ENCODE measurements at regions not wholly inside any gene's neighbourhood (a gene's known extent, or its start where the extent isn't known, plus 50 kb on each side); places are given as distances from the start of the nearest gene placed in this dataset.

GRCh38 chr6:62763125-62763912, 447.9 kb upstream of the FKBP1C start:
- H3K4me3 Mint-ChIP-seq (ENCODE audit: unreplicated experiment): no peak overlapping the region
- H3K27me3 Mint-ChIP-seq (ENCODE audit: insufficient read depth, unreplicated experiment): peaks cover 69% of the 10 kb centered on the region
- no TSS peak for BruUV-seq (replicated peaks)
- intact Hi-C loops (cut with micrococcal nuclease): no loop called here
- no peak overlapping the region for H3K27ac Mint-ChIP-seq (ENCODE audit: low read depth, unreplicated experiment)
- no peaks in the 10 kb centered on the region for H3K4me1 Mint-ChIP-seq (ENCODE audit: insufficient read depth, unreplicated experiment)
- no peak for TF ChIP-seq CTCF (IDR thresholded peaks at IDR 0.05; ENCODE audit: unreplicated experiment)
- no peaks in the 10 kb centered on the region for H3K36me3 Mint-ChIP-seq (ENCODE audit: insufficient read depth, unreplicated experiment)
- POLR2A ChIA-PET: no interaction called here
- DNase-seq (ENCODE audit: unreplicated experiment): no peak
- H3K9me3 Mint-ChIP-seq (ENCODE audit: unreplicated experiment): no peaks in the 10 kb centered on the region
- CTCF ChIA-PET: no interaction called here

GRCh38 chr6:62746968-62747367, 460.9 kb upstream of the KHDRBS2 start:
- CTCF ChIA-PET: interaction anchor here (0.7 kb wide), 1 partner anchor 1157 kb away, joined by 3 read pairs; no protein-coding TSS in a partner anchor

GRCh38 chr6:62746161-62746560, 460.1 kb upstream of the KHDRBS2 start:
- ChIA-PET CTCF (no interaction called here), POLR2A (no interaction called here)
- H3K36me3 Mint-ChIP-seq (ENCODE audit: insufficient read depth, unreplicated experiment): no peaks in the 10 kb centered on the region
- intact Hi-C loops (cut with micrococcal nuclease): no loop called here
- TF ChIP-seq CTCF (IDR thresholded peaks at IDR 0.05; ENCODE audit: unreplicated experiment): no peak
- no peaks in the 10 kb centered on the region for H3K4me1 Mint-ChIP-seq (ENCODE audit: insufficient read depth, unreplicated experiment)
- no peaks in the 10 kb centered on the region for H3K9me3 Mint-ChIP-seq (ENCODE audit: unreplicated experiment)
- peaks cover 77% of the 10 kb centered on the region for H3K27me3 Mint-ChIP-seq (ENCODE audit: insufficient read depth, unreplicated experiment)
- no peak for DNase-seq (ENCODE audit: unreplicated experiment)
- BruUV-seq (replicated peaks): no TSS peak
- H3K4me3 Mint-ChIP-seq (ENCODE audit: unreplicated experiment): no peak overlapping the region
- H3K27ac Mint-ChIP-seq (ENCODE audit: low read depth, unreplicated experiment): no peak overlapping the region

More at GRCh38 chr6:62746968-62747367, 460.9 kb upstream of the KHDRBS2 start:
- Mint-ChIP-seq H3K27ac (ENCODE audit: low read depth, unreplicated experiment) (no peak overlapping the region), H3K36me3 (ENCODE audit: insufficient read depth, unreplicated experiment) (no peaks in the 10 kb centered on the region), H3K4me3 (ENCODE audit: unreplicated experiment) (no peak overlapping the region), H3K9me3 (ENCODE audit: unreplicated experiment) (no peaks in the 10 kb centered on the region), H3K27me3 (ENCODE audit: insufficient read depth, unreplicated experiment) (peaks cover 68% of the 10 kb centered on the region), H3K4me1 (ENCODE audit: insufficient read depth, unreplicated experiment) (no peaks in the 10 kb centered on the region)
- BruUV-seq (replicated peaks): no TSS peak
- intact Hi-C loops (cut with micrococcal nuclease): no loop called here
- no peak for TF ChIP-seq CTCF (IDR thresholded peaks at IDR 0.05; ENCODE audit: unreplicated experiment)
- no peak for DNase-seq (ENCODE audit: unreplicated experiment)
- POLR2A ChIA-PET: no interaction called here

GRCh38 chr6:62740596-62740995, 454.6 kb upstream of the KHDRBS2 start:
- POLR2A ChIA-PET: no interaction called here
- CTCF ChIA-PET: interaction anchor here (1.6 kb wide), 1 partner anchor 19 kb away, joined by 6 read pairs; no protein-coding TSS in a partner anchor
- peaks cover 70% of the 10 kb centered on the region for H3K27me3 Mint-ChIP-seq (ENCODE audit: insufficient read depth, unreplicated experiment)
- intact Hi-C loops (cut with micrococcal nuclease): no loop called here
- no TSS peak for BruUV-seq (replicated peaks)
- H3K4me3 Mint-ChIP-seq (ENCODE audit: unreplicated experiment): no peak overlapping the region
- H3K27ac Mint-ChIP-seq (ENCODE audit: low read depth, unreplicated experiment): no peak overlapping the region
- no peaks in the 10 kb centered on the region for H3K36me3 Mint-ChIP-seq (ENCODE audit: insufficient read depth, unreplicated experiment)
- DNase-seq (ENCODE audit: unreplicated experiment): no peak
- TF ChIP-seq CTCF (IDR thresholded peaks at IDR 0.05; ENCODE audit: unreplicated experiment): no peak
- no peaks in the 10 kb centered on the region for H3K9me3 Mint-ChIP-seq (ENCODE audit: unreplicated experiment)
- no peaks in the 10 kb centered on the region for H3K4me1 Mint-ChIP-seq (ENCODE audit: insufficient read depth, unreplicated experiment)
